H1 (cell line): ENCODE measurements at regions not wholly inside any gene's neighbourhood (a gene's known extent, or its start where the extent isn't known, plus 50 kb on each side); places are given as distances from the start of the nearest gene placed in this dataset.

Source experiments
- CTCF ChIA-PET: fragments of 300-600 bp; sonication (Branson Sonifier 250); formaldehyde crosslinking; loops from one replicate; lab custom pipeline; 2021; ENCODE audit not compliant: partially characterized antibody; lab: Charles Lee
- POLR2A ChIA-PET: fragments of 300-600 bp; sonication (Branson Sonifier 250); formaldehyde crosslinking; loops from one replicate; lab custom pipeline; 2021; ENCODE audit warnings: inconsistent platforms; ENCODE audit not compliant: partially characterized antibody; lab: Charles Lee
- DNase-seq, 2 experiments: peaks; one replicate each; pipeline versions ENCODE4 v3.0.0 to v3.0.0-alpha.2; 2010 to 2022; ENCODE audit warnings: low spot score in 2 of 2, low read depth in 1 of 2, mixed read lengths in 1 of 2
- FAIRE-seq: peaks from 2 replicates; lab custom pipeline; 2011; peaks lifted over from hg19 to GRCh38; lab: Jason Lieb, UNC
- H2AFZ ChIP-seq: 2 replicates; pipeline ENCODE4 v1.8.1; 2012; ENCODE audit warnings: low read length, inconsistent platforms
- H2AK5ac ChIP-seq: 2 replicates; pipeline ENCODE4 v1.6.1; 2013; ENCODE audit warnings: low read depth, low read length
- H2BK120ac ChIP-seq: replicated peaks from 2 replicates; pipeline ENCODE3; 2013; ENCODE audit warnings: low read depth, low read length, inconsistent platforms
- H2BK12ac ChIP-seq: 2 replicates; pipeline ENCODE4 v1.6.1; 2013; ENCODE audit warnings: low read depth, low read length
- H2BK15ac ChIP-seq: 2 replicates; pipeline ENCODE4 v1.6.1; 2013; ENCODE audit warnings: low read length
- H2BK20ac ChIP-seq: 2 replicates; pipeline ENCODE4 v1.6.1; 2013; ENCODE audit warnings: low read length
- H2BK5ac ChIP-seq: 2 replicates; pipeline ENCODE4 v1.6.1; 2013; ENCODE audit warnings: low read depth, low read length
- H3K14ac ChIP-seq: 2 replicates; pipeline ENCODE4 v1.6.1; 2013; ENCODE audit warnings: inconsistent platforms; ENCODE audit not compliant: insufficient read length
- H3K18ac ChIP-seq: 2 replicates; pipeline ENCODE4 v1.6.1; 2013; ENCODE audit warnings: low read length; ENCODE audit errors: extremely low read depth
- H3K23ac ChIP-seq: 2 replicates; pipeline ENCODE4 v1.6.1; 2013; ENCODE audit warnings: inconsistent platforms; ENCODE audit not compliant: insufficient read length
- H3K23me2 ChIP-seq: 2 replicates; pipeline ENCODE4 v1.6.1; 2013; ENCODE audit warnings: low read depth, low read length
- H3K27ac ChIP-seq: 2 replicates; pipeline ENCODE4 v1.6.1; 2011; ENCODE audit warnings: low read depth, low read length, inconsistent platforms
- H3K27me3 ChIP-seq, 4 experiments: replicated peaks in 1 of 4; 1 replicate in 1 of 4; 2 replicates in 3 of 4; pipeline versions ENCODE4 v1.6.1 to v1.8.1; 2011 to 2013; ENCODE audit warnings: low read length in 3 of 4, mild to moderate bottlenecking in 3 of 4, inconsistent platforms in 2 of 4, mixed read lengths in 2 of 4, moderate library complexity in 1 of 4; ENCODE audit not compliant: control insufficient read depth in 3 of 4, insufficient read depth in 3 of 4; ENCODE audit errors: extremely low read depth in 1 of 4
- H3K36me3 ChIP-seq, 4 experiments: 2 replicates each; pipeline versions ENCODE4 v1.6.1 to v1.8.1; 2011 to 2013; ENCODE audit warnings: mild to moderate bottlenecking in 4 of 4, low read length in 3 of 4, moderate library complexity in 2 of 4, control low read depth in 1 of 4, inconsistent platforms in 1 of 4; ENCODE audit not compliant: insufficient read depth in 4 of 4, control insufficient read depth in 2 of 4
- H3K4ac ChIP-seq: replicated peaks from 2 replicates; pipeline ENCODE3; 2013; ENCODE audit warnings: low read length, low read depth, mixed read lengths, inconsistent platforms; ENCODE audit not compliant: insufficient read length
- H3K4me1 ChIP-seq, 4 experiments: replicated peaks in 1 of 4; 1 replicate in 1 of 4; 2 replicates in 3 of 4; pipeline versions ENCODE4 v1.6.1 to v1.8.1; 2011 to 2013; ENCODE audit warnings: low read length in 3 of 4, inconsistent platforms in 2 of 4, mixed read lengths in 1 of 4; ENCODE audit not compliant: insufficient read depth in 4 of 4, control insufficient read depth in 3 of 4
- H3K4me2 ChIP-seq, 2 experiments: 2 replicates each; pipeline versions ENCODE4 v1.6.1 to v1.8.1; 2011 to 2013; ENCODE audit warnings: low read depth in 2 of 2, low read length in 2 of 2, control low read depth in 1 of 2, inconsistent platforms in 1 of 2, mild to moderate bottlenecking in 1 of 2; ENCODE audit not compliant: insufficient read depth in 1 of 2
- H3K4me3 ChIP-seq, 4 experiments: fragments of 200-600, 300-600 bp in 1 of 4; sonication (generic), shearing (Covaris generic), sonication (Bioruptor Twin) in 1 of 4; 2 replicates each; pipeline versions ENCODE4 v1.5.1 to v1.8.1; 2011 to 2016; ENCODE audit warnings: low read length in 4 of 4, low read depth in 3 of 4, control low read depth in 2 of 4, inconsistent platforms in 2 of 4, mild to moderate bottlenecking in 2 of 4, mixed read lengths in 1 of 4, moderate library complexity in 1 of 4; ENCODE audit not compliant: insufficient read depth in 2 of 4; ENCODE audit errors: extremely low read depth in 1 of 4
- H3K56ac ChIP-seq: replicated peaks from 2 replicates; pipeline ENCODE3; 2013; ENCODE audit warnings: low read depth, mild to moderate bottlenecking, mixed read lengths, low read length, inconsistent platforms; ENCODE audit not compliant: insufficient read length
- H3K79me1 ChIP-seq: 2 replicates; pipeline ENCODE4 v1.6.1; 2013; ENCODE audit warnings: low read depth, low read length, control low read depth
- H3K79me2 ChIP-seq, 2 experiments: 2 replicates each; pipeline versions ENCODE4 v1.6.1 to v1.8.1; 2012 to 2013; ENCODE audit warnings: low read length in 2 of 2, mild to moderate bottlenecking in 2 of 2, inconsistent platforms in 1 of 2; ENCODE audit not compliant: insufficient read depth in 2 of 2, control insufficient read depth in 1 of 2
- H3K9ac ChIP-seq, 4 experiments: replicated peaks in 1 of 4; 1 replicate in 1 of 4; 2 replicates in 3 of 4; pipeline versions ENCODE4 v1.6.1 to v1.8.1; 2011 to 2013; ENCODE audit warnings: low read depth in 3 of 4, low read length in 3 of 4, control low read depth in 2 of 4, mild to moderate bottlenecking in 2 of 4, moderate library complexity in 2 of 4, inconsistent platforms in 1 of 4; ENCODE audit errors: extremely low read depth in 1 of 4
- H3K9me3 ChIP-seq, 2 experiments: 2 replicates each; pipeline versions ENCODE4 v1.6.1 to v1.8.1; 2012 to 2013; ENCODE audit warnings: mild to moderate bottlenecking in 2 of 2, moderate library complexity in 2 of 2, control low read depth in 1 of 2, inconsistent platforms in 1 of 2, low read depth in 1 of 2, low read length in 1 of 2, mixed read lengths in 1 of 2; ENCODE audit not compliant: insufficient read depth in 2 of 2
- H4K20me1 ChIP-seq, 2 experiments: replicated peaks in 1 of 2; 2 replicates each; pipeline versions ENCODE3 to v1.8.1; 2011 to 2013; ENCODE audit warnings: inconsistent platforms in 2 of 2, low read length in 2 of 2, mild to moderate bottlenecking in 1 of 2; ENCODE audit not compliant: insufficient read depth in 2 of 2, control insufficient read depth in 1 of 2
- H4K5ac ChIP-seq: 2 replicates; pipeline ENCODE4 v1.6.1; 2013; ENCODE audit warnings: low read length, low read depth, mixed read lengths, inconsistent platforms; ENCODE audit not compliant: insufficient read length
- H4K8ac ChIP-seq: 2 replicates; pipeline ENCODE4 v1.8.0; 2013; ENCODE audit warnings: mild to moderate bottlenecking, moderate library complexity, low read length, inconsistent platforms; ENCODE audit not compliant: insufficient read depth; ENCODE audit errors: extremely low read depth
- H4K91ac ChIP-seq: replicated peaks from 2 replicates; pipeline ENCODE3; 2013; ENCODE audit warnings: low read length, mixed read lengths, inconsistent platforms; ENCODE audit not compliant: insufficient read length
- CREB1 ChIP-seq: IDR thresholded peaks from 2 replicates; pipeline ENCODE4 v1.6.1; 2012; ENCODE audit warnings: inconsistent platforms
- EGR1 ChIP-seq: IDR thresholded peaks from 2 replicates; pipeline ENCODE4 v1.6.1; 2011; ENCODE audit warnings: low read depth, low read length, borderline replicate concordance
- EZH2 ChIP-seq: fragments of 200-600 bp; sonication (generic); IDR thresholded peaks from 2 replicates; pipeline ENCODE4 v1.7.1; 2012; ENCODE audit warnings: low read depth, mild to moderate bottlenecking, moderate library complexity, low read length, inconsistent platforms; ENCODE audit not compliant: severe bottlenecking
- FOSL1 ChIP-seq: IDR thresholded peaks from 2 replicates; pipeline ENCODE4 v1.6.1; 2011; ENCODE audit warnings: mild to moderate bottlenecking, low read depth, low read length, moderate library complexity; ENCODE audit not compliant: insufficient read depth
- KDM5A ChIP-seq: fragments of 200-600 bp; IDR thresholded peaks from 2 replicates; pipeline ENCODE4 v1.7.1; 2012; ENCODE audit warnings: mild to moderate bottlenecking, low read length, inconsistent platforms, mixed read lengths
- POLR2A ChIP-seq, 2 experiments: IDR thresholded peaks; 1 replicate in 1 of 2; 2 replicates in 1 of 2; pipeline ENCODE4 v1.6.1; 2011; ENCODE audit warnings: low read depth in 2 of 2, low read length in 2 of 2, mild to moderate bottlenecking in 2 of 2; ENCODE audit errors: control extremely low read depth in 1 of 2
- POU5F1 ChIP-seq: IDR thresholded peaks from 2 replicates; pipeline ENCODE4 v1.6.1; 2011; ENCODE audit warnings: low read depth, mild to moderate bottlenecking, low read length, moderate library complexity
- RAD21 ChIP-seq, 2 experiments: IDR thresholded peaks in 1 of 2; conservative IDR thresholded peaks in 1 of 2; 2 replicates each; pipeline ENCODE4 v1.6.1; 2011; ENCODE audit warnings: low read depth in 2 of 2, low read length in 2 of 2, improper control_type of control experiment in 1 of 2, inconsistent platforms in 1 of 2, mild to moderate bottlenecking in 1 of 2, moderate library complexity in 1 of 2
- SIN3A ChIP-seq, 2 experiments: IDR thresholded peaks in 1 of 2; conservative IDR thresholded peaks in 1 of 2; 2 replicates each; pipeline ENCODE4 v1.6.1; 2011 to 2012; ENCODE audit warnings: low read length in 2 of 2, improper control_type of control experiment in 1 of 2, low read depth in 1 of 2, mild to moderate bottlenecking in 1 of 2
- TBP ChIP-seq: IDR thresholded peaks from 2 replicates; pipeline ENCODE4 v1.6.1; 2011; ENCODE audit warnings: low read depth, low read length, improper control_type of control experiment
- WGBS, 2 experiments: shearing (Covaris generic) in 1 of 2; methylation state at CpG; one replicate each; pipeline versions ENCODE4 v1.1.6 to v1.1.7; 2013 to 2015; ENCODE audit warnings: low lambda C conversion rate in 2 of 2, mixed read lengths in 2 of 2, inconsistent platforms in 1 of 2, low coverage in 1 of 2, missing lambda C conversion rate in 1 of 2; ENCODE audit not compliant: insufficient replicate concordance in 2 of 2, insufficient coverage in 1 of 2, insufficient read length in 1 of 2; ENCODE audit errors: extremely low coverage in 1 of 2, missing lambda C conversion rate in 1 of 2; 5-methylcytosine and 5-hydroxymethylcytosine counted together
- TF ChIP-seq, protein P1 (sequence below): IDR thresholded peaks from 2 replicates; pipeline ENCODE4 v1.6.1; 2012; ENCODE audit warnings: low read length, inconsistent platforms
- TF ChIP-seq, protein P2 (sequence below): IDR thresholded peaks from 2 replicates; pipeline ENCODE4 v1.6.1; 2011; ENCODE audit warnings: low read depth, mild to moderate bottlenecking, low read length; ENCODE audit not compliant: insufficient read depth

DNA sequence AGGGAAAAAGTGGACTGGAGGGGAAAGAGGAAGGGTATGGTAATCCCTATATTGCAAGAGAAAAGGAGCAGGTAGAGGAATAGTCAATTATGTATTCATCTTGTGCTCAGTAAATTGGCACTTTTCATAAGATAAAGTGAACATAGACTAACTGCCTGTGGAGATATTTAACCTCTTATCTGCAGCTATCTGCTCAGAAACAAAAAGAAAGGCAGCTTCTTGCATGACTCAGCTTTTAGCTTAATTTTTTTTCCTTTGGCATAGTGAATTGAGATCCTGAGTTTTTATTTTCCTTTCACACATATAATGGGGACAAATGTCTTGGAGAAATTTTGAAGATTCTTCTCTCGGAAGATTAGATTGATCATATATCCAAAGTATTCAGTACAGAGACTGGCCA, 127.6 kb upstream of the F3 start:
- H2BK12ac ChIP-seq = no peak overlapping the region
- H3K27me3 ChIP-seq = peaks cover 0 to 1% (median 0%) of the 10 kb centered on the region in 4 experiments; a peak in 1 of 7 replicates
- H3K23me2 ChIP-seq = no peaks in the 10 kb centered on the region
- no peak overlapping the region for H2BK5ac ChIP-seq
- 92% methylated on average over 1 of the region's 1 CpG; no CpG with 5 or more reads in 1 of the 2 experiments for WGBS, 2 experiments
- H4K91ac ChIP-seq = no peak overlapping the region
- H3K36me3 ChIP-seq = no peaks in the 10 kb centered on the region; a peak in 1 of 8 replicates
- no peak overlapping the region for H2BK20ac ChIP-seq
- H3K27ac ChIP-seq = no peak overlapping the region
- H3K4me2 ChIP-seq = no peak overlapping the region
- no peak overlapping the region for H4K8ac ChIP-seq
- H3K79me2 ChIP-seq = no peaks in the 10 kb centered on the region
- H3K23ac ChIP-seq = no peak overlapping the region
- H4K20me1 ChIP-seq = no peaks in the 10 kb centered on the region
- POLR2A ChIA-PET = interaction anchor here (0.8 to 1.1 kb wide), 2 partner anchors 11 to 14 kb away, joined by 3 read pairs; no protein-coding TSS in a partner anchor
- no peaks in the 10 kb centered on the region for H3K9me3 ChIP-seq
- no peak overlapping the region for H3K56ac ChIP-seq
- no peak overlapping the region for H2BK120ac ChIP-seq
- no peak overlapping the region for H3K9ac ChIP-seq
- H3K18ac ChIP-seq = no peak overlapping the region
- DNase-seq (no peak), FAIRE-seq (no peak)
- CTCF ChIA-PET = interaction anchor here (1.0 to 2.5 kb wide), 7 partner anchors 9 to 141 kb away, joined by 3 to 7 read pairs (median 4); no protein-coding TSS in a partner anchor
- peaks cover 0 to 12% (median 9%) of the 10 kb centered on the region in 4 experiments; a peak in 6 of 7 replicates for H3K4me1 ChIP-seq
- H3K79me1 ChIP-seq = no peaks in the 10 kb centered on the region
- H4K5ac ChIP-seq = no peak overlapping the region
- no peak overlapping the region for H3K4ac ChIP-seq
- H2AK5ac ChIP-seq = no peak overlapping the region
- H3K14ac ChIP-seq = no peak overlapping the region
- no peak overlapping the region for H3K4me3 ChIP-seq
- no peak overlapping the region for H2BK15ac ChIP-seq
- no peak overlapping the region for H2AFZ ChIP-seq
- TF ChIP-seq, protein P1, sequence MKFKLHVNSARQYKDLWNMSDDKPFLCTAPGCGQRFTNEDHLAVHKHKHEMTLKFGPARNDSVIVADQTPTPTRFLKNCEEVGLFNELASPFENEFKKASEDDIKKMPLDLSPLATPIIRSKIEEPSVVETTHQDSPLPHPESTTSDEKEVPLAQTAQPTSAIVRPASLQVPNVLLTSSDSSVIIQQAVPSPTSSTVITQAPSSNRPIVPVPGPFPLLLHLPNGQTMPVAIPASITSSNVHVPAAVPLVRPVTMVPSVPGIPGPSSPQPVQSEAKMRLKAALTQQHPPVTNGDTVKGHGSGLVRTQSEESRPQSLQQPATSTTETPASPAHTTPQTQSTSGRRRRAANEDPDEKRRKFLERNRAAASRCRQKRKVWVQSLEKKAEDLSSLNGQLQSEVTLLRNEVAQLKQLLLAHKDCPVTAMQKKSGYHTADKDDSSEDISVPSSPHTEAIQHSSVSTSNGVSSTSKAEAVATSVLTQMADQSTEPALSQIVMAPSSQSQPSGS = no peak
- TF ChIP-seq, protein P2, sequence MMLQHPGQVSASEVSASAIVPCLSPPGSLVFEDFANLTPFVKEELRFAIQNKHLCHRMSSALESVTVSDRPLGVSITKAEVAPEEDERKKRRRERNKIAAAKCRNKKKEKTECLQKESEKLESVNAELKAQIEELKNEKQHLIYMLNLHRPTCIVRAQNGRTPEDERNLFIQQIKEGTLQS = no peak
- TF ChIP-seq CREB1 = no peak
- TF ChIP-seq KDM5A = no peak
- TF ChIP-seq POU5F1 = no peak
- no peak for TF ChIP-seq TBP
- no peak for TF ChIP-seq EGR1
- TF ChIP-seq EZH2 = no peak
- TF ChIP-seq POLR2A (IDR thresholded peaks at IDR 0.05; ENCODE audit: control extremely low read depth in 1 of 2, low read depth in 2 of 2, low read length in 2 of 2) = no peak
- no peak for TF ChIP-seq FOSL1
- TF ChIP-seq RAD21 (IDR thresholded peaks at IDR 0.05 in 1 of 2, conservative IDR thresholded peaks at IDR 0.05 in 1 of 2; ENCODE audit: low read depth in 2 of 2, low read length in 2 of 2) = no peak
- no peak for TF ChIP-seq SIN3A (conservative IDR thresholded peaks at IDR 0.05 in 1 of 2, IDR thresholded peaks at IDR 0.05 in 1 of 2; ENCODE audit: low read depth in 1 of 2, low read length in 2 of 2)
